HG03060 (cell line): ENCODE measurements at regions not wholly inside any gene's neighbourhood (a gene's known extent, or its start where the extent isn't known, plus 50 kb on each side); places are given as distances from the start of the nearest gene placed in this dataset.

ENCODE experiments used
- ATAC-seq: cut with Tn5 transposase; IDR thresholded peaks from one replicate; pipeline ENCODE4 v1.9.1; 2021; ENCODE audit warnings: low read depth, moderate number of reproducible peaks; ENCODE audit not compliant: unreplicated experiment

- ATAC-seq, result no peak
These were observed 245.3 kb downstream of the POLR1F start for GRCh38 chr7:19463581-19463980.

- no peak for ATAC-seq
These were observed 253.2 kb downstream of the POLR1F start for GRCh38 chr7:19455623-19456022.

- no peak for ATAC-seq
These were observed 260.7 kb downstream of the POLR1F start for GRCh38 chr7:19448091-19448490.

GRCh38 chr7:19442016-19442785 lies 266.6 kb downstream of the POLR1F start:
- no peak for ATAC-seq

GRCh38 chr7:19439517-19439916 lies 269.3 kb downstream of the POLR1F start:
- ATAC-seq, result no peak

GRCh38 chr7:19437446-19437845 lies 271.4 kb downstream of the POLR1F start:
- ATAC-seq, result no peak

- ATAC-seq, result no peak
These were observed 280.9 kb downstream of the POLR1F start for GRCh38 chr7:19427944-19428343.

- ATAC-seq, result no peak
These were observed 276.6 kb upstream of the FERD3L start for GRCh38 chr7:19421861-19422260.

GRCh38 chr7:19417231-19417630 lies 272.0 kb upstream of the FERD3L start:
- ATAC-seq, result no peak

GRCh38 chr7:19415123-19415522 lies 269.9 kb upstream of the FERD3L start:
- ATAC-seq, result no peak

GRCh38 chr7:19413443-19413965 lies 268.3 kb upstream of the FERD3L start:
- ATAC-seq, result no peak

GRCh38 chr7:19410691-19411090 lies 265.5 kb upstream of the FERD3L start:
- ATAC-seq, result no peak

GRCh38 chr7:19410106-19410505 lies 264.9 kb upstream of the FERD3L start:
- ATAC-seq, result no peak

GRCh38 chr7:19408706-19409220 lies 263.5 kb upstream of the FERD3L start:
- ATAC-seq, result no peak

GRCh38 chr7:19407270-19407669 lies 262.0 kb upstream of the FERD3L start:
- no peak for ATAC-seq

GRCh38 chr7:19405541-19405940 lies 260.3 kb upstream of the FERD3L start:
- ATAC-seq, result no peak

- ATAC-seq, result no peak
These were observed 259.7 kb upstream of the FERD3L start for GRCh38 chr7:19404912-19405329.

- no peak for ATAC-seq
These were observed 258.5 kb upstream of the FERD3L start for GRCh38 chr7:19403691-19404090.

- no peak for ATAC-seq
These were observed 256.2 kb upstream of the FERD3L start for GRCh38 chr7:19401461-19401860.

- no peak for ATAC-seq
These were observed 255.6 kb upstream of the FERD3L start for GRCh38 chr7:19400758-19401254.

GRCh38 chr7:19397911-19398310 lies 252.7 kb upstream of the FERD3L start:
- peak; percentile 92 for ATAC-seq

GRCh38 chr7:19392246-19392645 lies 247.0 kb upstream of the FERD3L start:
- no peak for ATAC-seq
